Activated naive CD4-positive, alpha-beta T cell treated with anti-CD3 and anti-CD28 coated beads for 36 hours (primary cell): ENCODE measurements at regions not wholly inside any gene's neighbourhood (a gene's known extent, or its start where the extent isn't known, plus 50 kb on each side); places are given as distances from the start of the nearest gene placed in this dataset.

Source experiments
- CTCF ChIA-PET: fragments of 350-600 bp; sonication (Branson Sonifier 250); formaldehyde crosslinking; loops from one replicate; lab custom pipeline; 2021; ENCODE audit warnings: antibody characterized with exemption; lab: Charles Lee
- DNase-seq: peaks from one replicate; pipeline ENCODE4 v3.0.0-alpha.2; 2020
- H3K27ac Mint-ChIP-seq: one replicate; pipeline ENCODE4 v1.8.0; 2021; ENCODE audit warnings: mild to moderate bottlenecking, mixed read lengths
- H3K27me3 Mint-ChIP-seq: one replicate; pipeline ENCODE4 v1.8.0; 2021; ENCODE audit warnings: low read depth, mixed read lengths
- H3K36me3 Mint-ChIP-seq: one replicate; pipeline ENCODE4 v1.8.0; 2021; ENCODE audit warnings: low read depth, mixed read lengths
- H3K4me1 Mint-ChIP-seq: one replicate; pipeline ENCODE4 v1.8.0; 2021; ENCODE audit warnings: low read depth, mixed read lengths
- H3K4me3 Mint-ChIP-seq: one replicate; pipeline ENCODE4 v1.8.0; 2021; ENCODE audit warnings: mild to moderate bottlenecking, moderate library complexity, mixed read lengths
- H3K9me3 Mint-ChIP-seq: one replicate; pipeline ENCODE4 v1.8.0; 2021; ENCODE audit warnings: mixed read lengths
- intact Hi-C: fragments of 100-400 bp; cut with micrococcal nuclease; formaldehyde crosslinking; loops from one replicate; pipeline ENCODE4 v1.15.1; 2023

DNA sequence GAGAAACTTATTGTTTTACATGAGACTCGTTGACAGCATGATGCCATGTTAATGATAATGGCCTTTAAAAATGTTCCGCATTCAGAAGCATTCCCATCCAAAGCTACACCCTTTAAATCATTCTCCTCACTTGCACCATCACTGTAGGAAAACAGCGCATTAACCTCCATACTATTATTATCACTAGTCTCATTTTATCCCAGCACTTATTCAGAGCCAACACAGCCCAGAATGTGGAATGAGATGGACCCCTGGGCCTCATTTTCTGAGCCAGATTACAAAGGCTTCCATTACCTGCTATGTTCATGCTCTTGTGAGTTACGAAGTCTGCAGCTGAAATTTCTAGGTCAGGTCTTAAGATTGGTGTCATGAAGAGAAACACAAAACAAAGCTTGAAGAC, 159.4 kb downstream of the HS3ST3A1 start:
- H3K9me3 Mint-ChIP-seq: no peaks in the 10 kb centered on the region
- CTCF ChIA-PET: no interaction called here
- no peak for DNase-seq

DNA sequence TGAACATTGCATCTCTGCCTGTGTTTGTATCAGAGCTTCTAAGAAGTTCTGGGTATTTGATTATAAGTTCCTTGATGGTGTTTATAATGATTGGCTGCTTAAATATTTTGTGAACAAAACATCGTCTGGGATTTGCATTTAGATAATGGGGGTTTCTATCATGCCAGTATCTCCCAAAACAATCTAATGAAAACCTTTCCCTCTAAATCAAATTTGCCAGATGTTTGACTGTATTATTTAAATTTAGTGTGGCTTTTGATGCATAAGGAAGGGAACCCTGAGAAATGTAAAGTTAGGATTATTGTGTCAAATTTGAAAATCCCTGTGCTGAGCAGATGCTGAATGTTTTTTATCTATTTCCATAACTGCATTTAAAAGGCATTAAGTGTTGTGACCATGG, 159.9 kb downstream of the HS3ST3A1 start:
- no peak overlapping the region for H3K4me3 Mint-ChIP-seq
- no peaks in the 10 kb centered on the region for H3K36me3 Mint-ChIP-seq
- no peak overlapping the region for H3K27ac Mint-ChIP-seq
- no peak for DNase-seq
- CTCF ChIA-PET: no interaction called here
- no peaks in the 10 kb centered on the region for H3K9me3 Mint-ChIP-seq
- intact Hi-C loops: no loop called here
- H3K27me3 Mint-ChIP-seq: peaks cover 3% of the 10 kb centered on the region
- no peaks in the 10 kb centered on the region for H3K4me1 Mint-ChIP-seq

More for the DNA sequence above, 159.4 kb downstream of the HS3ST3A1 start:
- Mint-ChIP-seq H3K36me3 (no peaks in the 10 kb centered on the region), H3K27me3 (peaks cover 3% of the 10 kb centered on the region), H3K4me1 (no peaks in the 10 kb centered on the region), H3K27ac (no peak overlapping the region), H3K4me3 (no peak overlapping the region)
- intact Hi-C loops: no loop called here

- Mint-ChIP-seq H3K4me1 (no peaks in the 10 kb centered on the region), H3K27ac (no peak overlapping the region), H3K9me3 (no peaks in the 10 kb centered on the region), H3K36me3 (no peaks in the 10 kb centered on the region), H3K27me3 (peaks cover 4% of the 10 kb centered on the region), H3K4me3 (no peak overlapping the region)
- CTCF ChIA-PET: no interaction called here
- no peak for DNase-seq
- intact Hi-C loops: no loop called here
Observed at GRCh38 chr17:13437966-13438779, 163.6 kb downstream of the HS3ST3A1 start.

- peaks cover 2% of the 10 kb centered on the region for H3K9me3 Mint-ChIP-seq
- intact Hi-C loops: no loop called here
Observed at GRCh38 chr17:13435230-13435629, 166.5 kb downstream of the HS3ST3A1 start.

GRCh38 chr17:13429201-13429600, 172.5 kb downstream of the HS3ST3A1 start:
- CTCF ChIA-PET: no interaction called here
- no peak overlapping the region for H3K4me3 Mint-ChIP-seq
- DNase-seq: no peak
- no peaks in the 10 kb centered on the region for H3K27me3 Mint-ChIP-seq
- no peaks in the 10 kb centered on the region for H3K36me3 Mint-ChIP-seq
- H3K9me3 Mint-ChIP-seq: peaks cover 2% of the 10 kb centered on the region
- intact Hi-C loops: no loop called here
- no peak overlapping the region for H3K27ac Mint-ChIP-seq
- no peaks in the 10 kb centered on the region for H3K4me1 Mint-ChIP-seq

More at GRCh38 chr17:13435230-13435629, 166.5 kb downstream of the HS3ST3A1 start:
- DNase-seq: no peak
- CTCF ChIA-PET: no interaction called here
- Mint-ChIP-seq H3K27ac (no peak overlapping the region), H3K27me3 (peaks cover 4% of the 10 kb centered on the region), H3K4me3 (no peak overlapping the region), H3K36me3 (no peaks in the 10 kb centered on the region), H3K4me1 (no peaks in the 10 kb centered on the region)

GRCh38 chr17:13428611-13429042, 173.1 kb downstream of the HS3ST3A1 start:
- H3K4me1 Mint-ChIP-seq: no peaks in the 10 kb centered on the region
- no peak overlapping the region for H3K4me3 Mint-ChIP-seq
- intact Hi-C loops: no loop called here
- no peak overlapping the region for H3K27ac Mint-ChIP-seq
- H3K27me3 Mint-ChIP-seq: no peaks in the 10 kb centered on the region
- no peak for DNase-seq
- peaks cover 2% of the 10 kb centered on the region for H3K9me3 Mint-ChIP-seq
- CTCF ChIA-PET: no interaction called here
- no peaks in the 10 kb centered on the region for H3K36me3 Mint-ChIP-seq

- H3K9me3 Mint-ChIP-seq: no peaks in the 10 kb centered on the region
- CTCF ChIA-PET: no interaction called here
- peaks cover 3% of the 10 kb centered on the region for H3K27me3 Mint-ChIP-seq
- H3K36me3 Mint-ChIP-seq: no peaks in the 10 kb centered on the region
- no peak overlapping the region for H3K27ac Mint-ChIP-seq
- DNase-seq: no peak
- H3K4me1 Mint-ChIP-seq: no peaks in the 10 kb centered on the region
- H3K4me3 Mint-ChIP-seq: no peak overlapping the region
- intact Hi-C loops: no loop called here
Observed at GRCh38 chr17:13426991-13427390, 174.7 kb downstream of the HS3ST3A1 start.

DNA sequence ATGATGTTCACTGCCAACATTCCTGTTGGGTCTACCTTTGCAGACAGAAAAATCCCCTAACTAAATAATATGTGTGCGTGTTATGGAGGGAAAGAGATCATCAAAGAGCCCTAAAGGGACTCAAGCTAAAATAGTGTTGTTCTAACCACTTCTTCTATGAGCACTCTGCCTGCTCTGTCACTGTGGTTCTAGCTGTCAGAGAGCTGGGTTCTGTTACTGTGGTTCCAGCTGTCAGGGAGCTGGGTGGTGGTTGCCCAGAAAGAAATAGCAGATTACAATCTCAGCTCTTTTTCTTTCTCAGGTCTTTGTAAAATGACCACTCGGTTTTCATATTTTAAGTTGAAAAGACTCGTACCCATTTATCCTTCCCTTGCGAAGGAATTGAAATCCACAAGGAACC, 176.3 kb downstream of the HS3ST3A1 start:
- H3K4me1 Mint-ChIP-seq: no peaks in the 10 kb centered on the region
- no peak overlapping the region for H3K4me3 Mint-ChIP-seq
- no peaks in the 10 kb centered on the region for H3K36me3 Mint-ChIP-seq
- no peak overlapping the region for H3K27ac Mint-ChIP-seq
- intact Hi-C loops: no loop called here
- H3K9me3 Mint-ChIP-seq: no peaks in the 10 kb centered on the region
- DNase-seq: no peak
- CTCF ChIA-PET: no interaction called here
- H3K27me3 Mint-ChIP-seq: peaks cover 15% of the 10 kb centered on the region

GRCh38 chr17:13421581-13422130, 180.1 kb downstream of the HS3ST3A1 start:
- intact Hi-C loops: no loop called here
- CTCF ChIA-PET: no interaction called here
- Mint-ChIP-seq H3K9me3 (no peaks in the 10 kb centered on the region), H3K4me1 (no peaks in the 10 kb centered on the region), H3K4me3 (no peak overlapping the region), H3K36me3 (no peaks in the 10 kb centered on the region), H3K27me3 (peaks cover 24% of the 10 kb centered on the region), H3K27ac (no peak overlapping the region)
- DNase-seq: no peak

DNA sequence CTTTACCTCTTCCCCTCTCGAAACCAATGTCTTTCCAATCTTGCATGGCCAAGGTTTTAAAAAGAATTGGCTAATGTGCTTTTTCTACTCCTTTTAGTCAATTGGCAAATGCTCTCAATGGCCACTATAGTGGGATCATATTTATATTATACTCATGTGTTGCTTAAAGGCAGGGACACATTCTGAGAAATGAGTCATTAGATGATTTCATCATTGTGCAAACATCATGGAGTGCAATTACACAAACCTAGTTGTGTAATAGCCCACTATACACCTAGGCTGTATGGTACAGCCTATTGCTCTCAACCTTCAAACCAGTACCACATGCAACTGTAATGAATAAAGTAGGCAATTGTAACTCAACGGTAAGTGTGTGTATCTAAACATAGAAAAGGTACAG, 180.9 kb downstream of the HS3ST3A1 start:
- Mint-ChIP-seq H3K27me3 (peaks cover 25% of the 10 kb centered on the region), H3K36me3 (no peaks in the 10 kb centered on the region)
- CTCF ChIA-PET: no interaction called here

DNA sequence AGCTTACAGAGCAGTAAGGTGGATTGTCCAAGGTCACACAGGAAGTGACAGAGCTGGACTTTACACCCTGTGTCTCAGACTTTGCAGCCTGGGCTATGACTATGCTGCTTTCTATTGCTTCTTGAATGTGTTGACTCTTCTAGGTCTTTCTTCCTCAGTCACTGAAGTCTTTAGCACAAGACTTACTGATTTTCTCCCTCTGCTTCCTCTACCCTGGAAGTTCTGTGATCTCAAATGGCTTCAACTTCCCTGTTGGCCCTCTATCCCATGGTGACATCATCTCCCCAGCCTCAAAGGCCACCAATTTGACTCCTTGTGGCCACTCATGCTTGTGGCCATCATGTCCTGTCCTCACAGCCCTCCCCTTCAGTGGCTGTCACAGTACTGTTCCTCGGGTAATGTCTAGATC, 181.3 kb downstream of the HS3ST3A1 start:
- Mint-ChIP-seq H3K36me3 (no peaks in the 10 kb centered on the region), H3K4me1 (no peaks in the 10 kb centered on the region), H3K27me3 (peaks cover 30% of the 10 kb centered on the region), H3K9me3 (no peaks in the 10 kb centered on the region), H3K4me3 (no peak overlapping the region), H3K27ac (no peak overlapping the region)
- CTCF ChIA-PET: no interaction called here
- DNase-seq: no peak
- intact Hi-C loops: no loop called here

More for the DNA sequence above, 180.9 kb downstream of the HS3ST3A1 start:
- intact Hi-C loops: no loop called here
- DNase-seq: no peak
- Mint-ChIP-seq H3K9me3 (no peaks in the 10 kb centered on the region), H3K4me1 (no peaks in the 10 kb centered on the region), H3K27ac (no peak overlapping the region), H3K4me3 (no peak overlapping the region)

DNA sequence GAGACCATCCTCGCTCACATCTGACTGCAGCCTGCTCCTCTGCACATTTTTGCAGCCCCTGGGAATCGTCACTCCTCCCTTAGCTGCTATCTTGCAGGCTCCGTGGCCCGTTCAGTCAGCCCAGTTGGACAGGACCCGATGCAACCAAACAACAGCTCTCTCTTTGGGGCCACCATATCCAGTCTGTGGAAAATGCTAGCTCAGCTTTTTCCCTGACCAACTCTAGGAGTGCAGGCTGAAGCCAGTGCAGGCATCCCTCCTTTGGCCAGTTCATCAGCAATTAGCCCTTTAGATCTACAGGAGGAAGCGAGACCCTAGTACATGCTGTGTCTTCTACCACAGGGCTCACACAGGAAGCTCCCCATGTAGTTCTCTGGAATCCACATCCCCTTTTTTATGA, 182.1 kb downstream of the HS3ST3A1 start:
- CTCF ChIA-PET: no interaction called here
- intact Hi-C loops: no loop called here
- H3K4me3 Mint-ChIP-seq: no peak overlapping the region
- H3K27me3 Mint-ChIP-seq: peaks cover 31% of the 10 kb centered on the region
- H3K9me3 Mint-ChIP-seq: no peaks in the 10 kb centered on the region
- H3K4me1 Mint-ChIP-seq: no peaks in the 10 kb centered on the region
- H3K27ac Mint-ChIP-seq: no peak overlapping the region
- H3K36me3 Mint-ChIP-seq: no peaks in the 10 kb centered on the region
- no peak for DNase-seq

DNA sequence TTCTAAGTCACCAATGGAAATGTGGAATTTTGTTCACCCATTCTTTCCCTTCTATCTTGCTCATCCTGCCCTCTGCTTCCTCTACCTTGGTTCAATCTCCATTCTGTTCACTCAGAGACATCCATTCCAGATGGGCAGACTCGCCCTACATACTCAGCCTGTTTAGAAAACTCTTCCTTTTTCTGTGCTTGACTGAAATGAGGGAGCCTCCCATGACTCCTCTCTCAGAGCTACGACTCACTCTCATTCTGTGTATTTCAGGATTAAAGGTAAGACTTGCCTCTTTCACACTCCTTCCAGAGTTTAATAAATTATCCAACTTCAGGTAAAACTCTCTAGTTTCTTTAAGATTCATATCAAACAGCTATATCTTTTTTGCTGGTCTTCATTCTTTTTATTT, 182.8 kb downstream of the HS3ST3A1 start:
- H3K36me3 Mint-ChIP-seq: no peaks in the 10 kb centered on the region
- H3K4me3 Mint-ChIP-seq: no peak overlapping the region
- no peaks in the 10 kb centered on the region for H3K9me3 Mint-ChIP-seq
- no peak for DNase-seq
- CTCF ChIA-PET: interaction anchor here (0.6 kb wide), 1 partner anchor 299 kb away, joined by 3 read pairs; no protein-coding TSS in a partner anchor
- peaks cover 33% of the 10 kb centered on the region for H3K27me3 Mint-ChIP-seq
- intact Hi-C loops: no loop called here
- H3K27ac Mint-ChIP-seq: no peak overlapping the region
- no peaks in the 10 kb centered on the region for H3K4me1 Mint-ChIP-seq
